Ovary (tissue), 3 donors: ENCODE measurements at regions not wholly inside any gene's neighbourhood (a gene's known extent, or its start where the extent isn't known, plus 50 kb on each side); places are given as distances from the start of the nearest gene placed in this dataset.

Source experiments
- EP300 ChIP-seq: sonication (generic); formaldehyde crosslinking; IDR thresholded peaks from one replicate; pipeline ENCODE4 v1.6.1; 2017; ENCODE audit warnings: antibody characterized with exemption
- TF ChIP-seq, protein P1 (sequence below), 3 donors: fragments of 450-650 bp in 2 of 3; fragments of 200-600 bp in 1 of 3; IDR thresholded peaks; one replicate each; pipeline versions ENCODE4 v1.5.1 to v1.8.0; 2016 to 2022; ENCODE audit warnings: antibody characterized with exemption in 3 of 3, mild to moderate bottlenecking in 1 of 3
- donor health status: DM: no; HTN: no; CAD: no.

DNA sequence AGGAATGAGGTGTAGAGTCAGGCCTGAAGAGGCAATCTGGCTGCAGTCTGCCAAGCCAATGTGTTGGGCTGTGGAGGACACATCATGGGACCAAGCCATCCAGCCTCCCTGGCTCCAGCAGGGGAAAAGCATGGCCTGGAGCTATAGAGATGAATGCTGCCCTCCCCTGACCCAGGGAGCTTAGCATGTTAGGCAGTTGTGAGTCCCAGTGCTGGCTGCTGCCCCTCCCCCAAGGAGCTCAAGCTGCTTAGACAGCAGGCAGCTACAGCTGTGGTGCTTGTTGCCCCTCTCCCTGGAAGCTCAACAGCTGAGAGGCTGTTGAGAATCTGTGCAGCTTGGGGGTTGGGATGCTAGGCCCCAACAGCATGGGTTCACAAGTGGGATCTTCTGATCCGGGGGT is 85.6 kb upstream of the DNAJC19 start:
- TF ChIP-seq, protein P1, sequence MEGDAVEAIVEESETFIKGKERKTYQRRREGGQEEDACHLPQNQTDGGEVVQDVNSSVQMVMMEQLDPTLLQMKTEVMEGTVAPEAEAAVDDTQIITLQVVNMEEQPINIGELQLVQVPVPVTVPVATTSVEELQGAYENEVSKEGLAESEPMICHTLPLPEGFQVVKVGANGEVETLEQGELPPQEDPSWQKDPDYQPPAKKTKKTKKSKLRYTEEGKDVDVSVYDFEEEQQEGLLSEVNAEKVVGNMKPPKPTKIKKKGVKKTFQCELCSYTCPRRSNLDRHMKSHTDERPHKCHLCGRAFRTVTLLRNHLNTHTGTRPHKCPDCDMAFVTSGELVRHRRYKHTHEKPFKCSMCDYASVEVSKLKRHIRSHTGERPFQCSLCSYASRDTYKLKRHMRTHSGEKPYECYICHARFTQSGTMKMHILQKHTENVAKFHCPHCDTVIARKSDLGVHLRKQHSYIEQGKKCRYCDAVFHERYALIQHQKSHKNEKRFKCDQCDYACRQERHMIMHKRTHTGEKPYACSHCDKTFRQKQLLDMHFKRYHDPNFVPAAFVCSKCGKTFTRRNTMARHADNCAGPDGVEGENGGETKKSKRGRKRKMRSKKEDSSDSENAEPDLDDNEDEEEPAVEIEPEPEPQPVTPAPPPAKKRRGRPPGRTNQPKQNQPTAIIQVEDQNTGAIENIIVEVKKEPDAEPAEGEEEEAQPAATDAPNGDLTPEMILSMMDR (IDR thresholded peaks at IDR 0.05): no peak
- no peak for TF ChIP-seq EP300
